22Rv1 (cell line): ENCODE measurements at regions not wholly inside any gene's neighbourhood (a gene's known extent, or its start where the extent isn't known, plus 50 kb on each side); places are given as distances from the start of the nearest gene placed in this dataset.

ENCODE experiments used
- H3K27ac ChIP-seq: fragments of 450-650 bp; 2 replicates; pipeline ENCODE4 v1.5.1; 2017
- ZFX ChIP-seq: fragments of 450-650 bp; IDR thresholded peaks from 2 replicates; pipeline ENCODE4 v1.6.1; 2017; ENCODE audit warnings: antibody characterized with exemption, borderline replicate concordance
- TF ChIP-seq, protein P1 (sequence below): fragments of 450-650 bp; IDR thresholded peaks from 2 replicates; pipeline ENCODE4 v1.5.1; 2017; ENCODE audit warnings: mild to moderate bottlenecking

- H3K27ac ChIP-seq, result no peak overlapping the region
- no peak for TF ChIP-seq ZFX
- TF ChIP-seq, protein P1, sequence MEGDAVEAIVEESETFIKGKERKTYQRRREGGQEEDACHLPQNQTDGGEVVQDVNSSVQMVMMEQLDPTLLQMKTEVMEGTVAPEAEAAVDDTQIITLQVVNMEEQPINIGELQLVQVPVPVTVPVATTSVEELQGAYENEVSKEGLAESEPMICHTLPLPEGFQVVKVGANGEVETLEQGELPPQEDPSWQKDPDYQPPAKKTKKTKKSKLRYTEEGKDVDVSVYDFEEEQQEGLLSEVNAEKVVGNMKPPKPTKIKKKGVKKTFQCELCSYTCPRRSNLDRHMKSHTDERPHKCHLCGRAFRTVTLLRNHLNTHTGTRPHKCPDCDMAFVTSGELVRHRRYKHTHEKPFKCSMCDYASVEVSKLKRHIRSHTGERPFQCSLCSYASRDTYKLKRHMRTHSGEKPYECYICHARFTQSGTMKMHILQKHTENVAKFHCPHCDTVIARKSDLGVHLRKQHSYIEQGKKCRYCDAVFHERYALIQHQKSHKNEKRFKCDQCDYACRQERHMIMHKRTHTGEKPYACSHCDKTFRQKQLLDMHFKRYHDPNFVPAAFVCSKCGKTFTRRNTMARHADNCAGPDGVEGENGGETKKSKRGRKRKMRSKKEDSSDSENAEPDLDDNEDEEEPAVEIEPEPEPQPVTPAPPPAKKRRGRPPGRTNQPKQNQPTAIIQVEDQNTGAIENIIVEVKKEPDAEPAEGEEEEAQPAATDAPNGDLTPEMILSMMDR, result no peak
These were observed 192.1 kb upstream of the PCDH15 start for GRCh38 chr10:54993148-54993547.

DNA sequence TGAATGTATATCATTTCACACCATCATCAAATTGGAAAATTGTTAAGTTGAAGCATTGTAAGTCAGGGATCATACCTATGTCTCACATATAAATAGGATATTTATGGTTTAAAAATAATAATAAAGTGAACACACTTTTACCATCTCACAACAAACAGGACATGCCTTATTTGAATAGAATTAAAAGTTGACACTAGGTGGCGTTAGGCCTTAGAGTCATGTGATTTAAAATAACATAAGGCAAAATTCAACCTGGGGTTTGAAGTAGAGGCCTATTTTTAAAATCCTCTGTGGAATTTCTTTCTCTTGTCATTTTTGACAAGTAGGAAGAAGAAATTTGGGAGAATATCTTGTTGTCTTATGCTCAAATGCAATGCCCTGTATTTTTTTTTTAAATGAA is 184.7 kb upstream of the PCDH15 start:
- no peak for TF ChIP-seq ZFX
- TF ChIP-seq, protein P1, result peak; percentile 73
- no peak overlapping the region for H3K27ac ChIP-seq

DNA sequence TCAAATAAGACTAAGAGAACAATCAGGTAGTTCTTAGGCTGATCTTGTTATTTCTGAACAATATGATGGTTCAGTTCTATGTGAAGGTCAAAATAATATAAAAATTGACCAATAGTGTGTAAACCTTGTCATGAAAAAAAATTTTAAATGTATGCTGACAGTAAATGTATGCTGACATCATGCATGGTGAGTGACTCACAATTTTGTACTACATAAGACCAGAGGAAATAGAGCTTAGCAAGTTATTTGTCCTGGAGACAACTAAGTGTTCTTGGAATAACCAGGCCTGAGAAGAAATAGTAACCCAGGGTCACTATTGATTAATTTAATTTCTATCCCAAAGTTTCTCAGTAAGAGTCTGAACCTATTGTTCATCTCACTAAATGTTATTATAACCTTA is 182.2 kb upstream of the PCDH15 start:
- TF ChIP-seq, protein P1, result no peak
- no peak overlapping the region for H3K27ac ChIP-seq

DNA sequence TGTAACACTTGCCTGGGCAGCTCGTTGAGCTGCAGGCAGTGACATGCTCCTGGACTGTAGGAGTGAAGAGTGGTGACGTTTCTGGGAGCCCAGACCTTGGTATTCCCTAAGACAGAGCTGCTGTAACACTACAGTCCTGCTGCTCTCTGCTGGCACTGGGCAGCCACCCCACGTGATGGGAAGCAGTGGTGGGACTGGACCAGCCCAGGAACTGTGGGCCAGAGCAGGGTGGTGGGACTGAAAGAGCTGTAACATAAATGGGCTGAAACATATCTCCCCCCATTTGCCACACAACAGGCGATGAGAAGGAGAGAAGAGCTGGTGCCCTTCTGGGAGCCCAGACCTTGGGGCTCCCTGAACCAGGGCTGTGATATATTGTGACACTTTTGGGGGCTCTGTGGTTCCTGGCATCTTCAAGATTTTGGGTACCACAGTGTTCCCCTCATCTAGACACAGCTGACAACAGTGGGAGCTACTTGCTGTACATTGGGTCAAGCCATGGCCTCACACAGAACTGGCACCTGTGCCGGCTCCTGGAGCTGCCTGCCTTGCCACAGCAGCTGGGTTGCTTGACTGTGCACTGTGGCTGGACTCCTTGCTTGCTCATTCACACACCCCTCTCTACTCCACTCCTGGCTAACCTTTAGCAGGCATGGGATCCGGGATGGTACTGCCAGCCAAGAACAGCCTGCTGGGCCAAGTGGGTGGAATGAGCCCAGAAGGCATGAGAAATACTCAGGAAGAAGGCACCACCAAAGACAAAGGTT is 161.3 kb upstream of the PCDH15 start:
- no peak for TF ChIP-seq ZFX
- TF ChIP-seq, protein P1, result no peak
- H3K27ac ChIP-seq, result no peak overlapping the region

- no peak overlapping the region for H3K27ac ChIP-seq
- no peak for TF ChIP-seq ZFX
- TF ChIP-seq, protein P1, result no peak
These were observed 160.0 kb upstream of the PCDH15 start for GRCh38 chr10:54961040-54961439.

DNA sequence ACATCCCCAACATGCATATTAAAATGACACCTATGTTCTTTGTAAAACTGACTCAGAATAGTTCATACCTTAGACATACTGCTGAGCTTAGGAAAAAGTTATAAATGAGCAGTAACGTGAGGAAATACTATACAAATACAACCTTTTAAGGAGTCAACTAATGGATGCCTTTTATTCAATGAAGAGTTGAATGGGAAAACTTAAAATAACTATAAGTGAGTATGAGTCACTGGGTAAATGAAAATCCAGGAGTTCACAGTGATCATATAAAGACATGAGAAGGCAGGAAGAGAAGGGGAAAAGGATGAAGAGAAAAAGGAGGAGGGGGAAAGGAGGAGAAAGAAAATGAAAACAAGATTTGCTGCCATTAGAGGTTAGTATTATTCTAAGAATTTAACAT is 157.8 kb upstream of the PCDH15 start:
- H3K27ac ChIP-seq, result no peak overlapping the region
- TF ChIP-seq ZFX, result no peak
- TF ChIP-seq, protein P1, result no peak

DNA sequence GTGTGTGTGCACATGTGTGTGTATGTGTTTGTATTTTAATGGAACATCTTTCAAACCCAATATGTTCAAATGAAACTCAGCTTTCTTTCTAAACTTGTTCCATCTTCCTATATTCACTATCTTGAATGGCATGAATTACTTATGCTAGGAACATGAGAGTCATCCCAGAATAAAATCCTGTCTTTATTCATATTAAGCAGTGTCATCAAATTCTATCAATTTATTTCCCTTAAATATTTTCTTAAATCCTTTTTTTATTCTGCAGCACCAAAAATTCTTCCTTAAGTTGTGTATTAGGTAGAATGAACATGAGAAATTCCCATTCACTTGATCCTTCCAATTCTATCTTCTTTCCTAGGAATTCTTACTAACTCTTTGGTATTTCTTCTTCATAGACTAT is 146.6 kb upstream of the PCDH15 start:
- H3K27ac ChIP-seq, result no peak overlapping the region
- TF ChIP-seq ZFX, result no peak
- TF ChIP-seq, protein P1, result no peak
